ENCODE measurements at regions not wholly inside any gene's neighbourhood (a gene's known extent, or its start where the extent isn't known, plus 50 kb on each side); places are given as distances from the start of the nearest gene placed in this dataset.

- Histone ChIP-seq H3K27me3 (replicated peaks; ENCODE audit: control insufficient read depth, insufficient read depth, low read length) (no peaks in the 10 kb centered on the region), H3K36me3 (ENCODE audit: control insufficient read depth, insufficient read depth, low read length) (no peaks in the 10 kb centered on the region), H3K4me3 (replicated peaks; ENCODE audit: low read depth, low read length) (no peak overlapping the region)
- no peak for TF ChIP-seq CTCF (IDR thresholded peaks at IDR 0.05; ENCODE audit: insufficient read depth, low read length, poor library complexity, severe bottlenecking)
- DNase-seq (ENCODE audit: extremely low read depth, insufficient read length) = no peak
These were observed 181.8 kb downstream of the GRIN2B start for GRCh38 chr12:13799574-13799973.

GRCh38 chr12:13798162-13798561, 183.2 kb downstream of the GRIN2B start:
- H3K36me3 ChIP-seq (ENCODE audit: control insufficient read depth, insufficient read depth, low read length) = no peaks in the 10 kb centered on the region
- no peak for DNase-seq (ENCODE audit: extremely low read depth, insufficient read length)
- TF ChIP-seq CTCF (IDR thresholded peaks at IDR 0.05; ENCODE audit: insufficient read depth, low read length, poor library complexity, severe bottlenecking) = no peak
- H3K4me3 ChIP-seq (replicated peaks; ENCODE audit: low read depth, low read length) = no peak overlapping the region
- no peaks in the 10 kb centered on the region for H3K27me3 ChIP-seq (replicated peaks; ENCODE audit: control insufficient read depth, insufficient read depth, low read length)

- Histone ChIP-seq H3K36me3 (ENCODE audit: control insufficient read depth, insufficient read depth, low read length) (no peaks in the 10 kb centered on the region), H3K27me3 (replicated peaks; ENCODE audit: control insufficient read depth, insufficient read depth, low read length) (no peaks in the 10 kb centered on the region; the same call in 1 of the 2 replicates), H3K4me3 (replicated peaks; ENCODE audit: low read depth, low read length) (no peak overlapping the region)
- TF ChIP-seq CTCF (IDR thresholded peaks at IDR 0.05; ENCODE audit: insufficient read depth, low read length, poor library complexity, severe bottlenecking) = no peak
- DNase-seq (ENCODE audit: extremely low read depth, insufficient read length) = no peak
These were observed 186.7 kb downstream of the GRIN2B start for GRCh38 chr12:13794706-13795105.

- H3K4me3 ChIP-seq (replicated peaks; ENCODE audit: low read depth, low read length) = no peak overlapping the region
- TF ChIP-seq CTCF (IDR thresholded peaks at IDR 0.05; ENCODE audit: insufficient read depth, low read length, poor library complexity, severe bottlenecking) = no peak
- no peaks in the 10 kb centered on the region for H3K36me3 ChIP-seq (ENCODE audit: control insufficient read depth, insufficient read depth, low read length)
- H3K27me3 ChIP-seq (replicated peaks; ENCODE audit: control insufficient read depth, insufficient read depth, low read length) = no peaks in the 10 kb centered on the region; the same call in 1 of the 2 replicates
- DNase-seq (ENCODE audit: extremely low read depth, insufficient read length) = no peak
These were observed 191.1 kb downstream of the GRIN2B start for GRCh38 chr12:13790317-13790716.

GRCh38 chr12:13788626-13789025, 192.8 kb downstream of the GRIN2B start:
- H3K4me3 ChIP-seq (replicated peaks; ENCODE audit: low read depth, low read length) = no peak overlapping the region
- H3K36me3 ChIP-seq (ENCODE audit: control insufficient read depth, insufficient read depth, low read length) = no peaks in the 10 kb centered on the region
- no peak for DNase-seq (ENCODE audit: extremely low read depth, insufficient read length)
- no peaks in the 10 kb centered on the region; the same call in 1 of the 2 replicates for H3K27me3 ChIP-seq (replicated peaks; ENCODE audit: control insufficient read depth, insufficient read depth, low read length)
- TF ChIP-seq CTCF (IDR thresholded peaks at IDR 0.05; ENCODE audit: insufficient read depth, low read length, poor library complexity, severe bottlenecking) = no peak

GRCh38 chr12:13786646-13787045, 194.8 kb downstream of the GRIN2B start:
- Histone ChIP-seq H3K27me3 (replicated peaks; ENCODE audit: control insufficient read depth, insufficient read depth, low read length) (no peaks in the 10 kb centered on the region; the same call in 1 of the 2 replicates), H3K36me3 (ENCODE audit: control insufficient read depth, insufficient read depth, low read length) (no peaks in the 10 kb centered on the region), H3K4me3 (replicated peaks; ENCODE audit: low read depth, low read length) (no peak overlapping the region)
- no peak for TF ChIP-seq CTCF (IDR thresholded peaks at IDR 0.05; ENCODE audit: insufficient read depth, low read length, poor library complexity, severe bottlenecking)
- DNase-seq (ENCODE audit: extremely low read depth, insufficient read length) = no peak

All from GM06990 (cell line).